Cardiac muscle cell (in vitro differentiated cells and primary cell): ENCODE measurements at regions not wholly inside any gene's neighbourhood (a gene's known extent, or its start where the extent isn't known, plus 50 kb on each side); places are given as distances from the start of the nearest gene placed in this dataset.

Source experiments
- DNase-seq, 2 donors: peaks; one replicate each; pipeline versions ENCODE4 v3.0.0 to v3.0.0-alpha.2; 2010 to 2017; ENCODE audit warnings: low read depth in 1 of 2, low spot score in 1 of 2
- H3K27ac ChIP-seq: fragments of 200-600 bp; sonication (generic); 2 replicates; pipeline ENCODE4 v1.5.1; 2016
- H3K27me3 ChIP-seq: fragments of 200-600 bp; sonication (generic); 2 replicates; pipeline ENCODE4 v1.6.0; 2016; ENCODE audit warnings: control low read depth
- H3K36me3 ChIP-seq: fragments of 200-600 bp; sonication (generic); 2 replicates; pipeline ENCODE4 v1.5.1; 2016; ENCODE audit warnings: control low read depth
- H3K4me1 ChIP-seq: fragments of 200-600 bp; sonication (generic); 2 replicates; pipeline ENCODE4 v1.8.1; 2017; ENCODE audit warnings: low read depth, mild to moderate bottlenecking, mixed run types
- H3K4me3 ChIP-seq: fragments of 200-600 bp; sonication (generic); 2 replicates; pipeline ENCODE4 v1.5.1; 2016; ENCODE audit warnings: mild to moderate bottlenecking
- H3K9me3 ChIP-seq: fragments of 200-600 bp; sonication (generic); 2 replicates; pipeline ENCODE4 v1.5.1; 2017; ENCODE audit warnings: low read depth, mild to moderate bottlenecking, control low read depth
- TF ChIP-seq, protein P1 (sequence below): IDR thresholded peaks from 2 replicates; pipeline ENCODE4 v1.5.1; 2012; ENCODE audit warnings: low read depth, mild to moderate bottlenecking, low read length

- Histone ChIP-seq H3K27ac (no peak overlapping the region), H3K4me3 (no peak overlapping the region), H3K36me3 (no peaks in the 10 kb centered on the region), H3K27me3 (no peaks in the 10 kb centered on the region), H3K9me3 (no peaks in the 10 kb centered on the region), H3K4me1 (peaks cover 27% of the 10 kb centered on the region)
- DNase-seq: no peak
- TF ChIP-seq, protein P1, sequence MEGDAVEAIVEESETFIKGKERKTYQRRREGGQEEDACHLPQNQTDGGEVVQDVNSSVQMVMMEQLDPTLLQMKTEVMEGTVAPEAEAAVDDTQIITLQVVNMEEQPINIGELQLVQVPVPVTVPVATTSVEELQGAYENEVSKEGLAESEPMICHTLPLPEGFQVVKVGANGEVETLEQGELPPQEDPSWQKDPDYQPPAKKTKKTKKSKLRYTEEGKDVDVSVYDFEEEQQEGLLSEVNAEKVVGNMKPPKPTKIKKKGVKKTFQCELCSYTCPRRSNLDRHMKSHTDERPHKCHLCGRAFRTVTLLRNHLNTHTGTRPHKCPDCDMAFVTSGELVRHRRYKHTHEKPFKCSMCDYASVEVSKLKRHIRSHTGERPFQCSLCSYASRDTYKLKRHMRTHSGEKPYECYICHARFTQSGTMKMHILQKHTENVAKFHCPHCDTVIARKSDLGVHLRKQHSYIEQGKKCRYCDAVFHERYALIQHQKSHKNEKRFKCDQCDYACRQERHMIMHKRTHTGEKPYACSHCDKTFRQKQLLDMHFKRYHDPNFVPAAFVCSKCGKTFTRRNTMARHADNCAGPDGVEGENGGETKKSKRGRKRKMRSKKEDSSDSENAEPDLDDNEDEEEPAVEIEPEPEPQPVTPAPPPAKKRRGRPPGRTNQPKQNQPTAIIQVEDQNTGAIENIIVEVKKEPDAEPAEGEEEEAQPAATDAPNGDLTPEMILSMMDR: no peak
Measured at GRCh38 chr14:100674897-100675619, 51.6 kb upstream of the DLK1 start.

DNA sequence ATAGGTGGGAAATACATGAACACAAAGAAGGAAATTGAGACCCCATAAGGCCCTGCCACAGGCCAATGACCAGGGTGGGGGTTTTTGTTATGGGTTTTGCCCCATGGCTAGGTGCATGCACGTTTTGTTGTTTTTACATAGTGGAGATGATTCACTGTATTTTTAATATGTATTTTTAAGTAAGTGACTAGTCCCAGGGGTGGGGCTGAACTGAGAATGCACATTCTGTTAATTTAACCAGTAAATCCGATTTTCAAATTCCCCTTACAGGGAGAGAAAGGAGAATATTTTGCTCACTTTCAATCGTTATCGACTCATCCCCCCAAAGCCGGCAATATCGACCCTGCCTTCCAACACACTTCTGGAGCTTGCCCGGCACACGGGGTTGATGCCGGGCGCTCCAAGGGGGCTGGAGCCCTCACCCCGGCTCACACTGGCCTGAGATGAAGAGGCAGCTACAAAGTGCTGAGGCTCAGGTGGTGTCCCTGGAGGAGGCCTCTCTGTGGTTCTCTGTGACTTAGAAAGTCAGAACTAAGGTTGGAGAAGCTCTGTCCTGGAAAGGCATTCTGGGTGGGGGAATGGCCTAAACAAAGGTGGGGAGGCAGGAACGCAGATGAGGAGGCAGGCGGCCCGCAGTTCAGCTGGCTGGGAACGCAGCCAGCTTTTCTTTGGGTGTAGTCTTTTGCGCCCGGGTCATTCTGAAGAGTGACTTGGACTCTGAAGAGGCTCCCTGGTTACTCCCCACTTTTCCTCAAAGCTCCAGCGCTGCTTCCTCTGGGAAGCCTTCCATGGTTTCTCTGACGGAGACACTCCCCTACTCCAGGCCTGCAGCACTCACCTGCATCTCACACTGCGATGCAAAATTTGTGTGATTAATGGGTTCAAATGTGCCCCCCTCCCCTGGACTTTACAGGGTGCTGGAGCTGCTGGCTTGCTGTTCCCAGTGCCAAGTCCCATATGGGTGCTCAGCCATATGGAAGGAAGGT lies 50.7 kb upstream of the DLK1 start:
- no peak for DNase-seq
- TF ChIP-seq, protein P1: no peak
- H3K27me3 ChIP-seq: no peaks in the 10 kb centered on the region
- H3K4me1 ChIP-seq: peaks cover 27% of the 10 kb centered on the region
- no peak overlapping the region for H3K4me3 ChIP-seq
- no peaks in the 10 kb centered on the region for H3K36me3 ChIP-seq
- no peak overlapping the region for H3K27ac ChIP-seq
- no peaks in the 10 kb centered on the region for H3K9me3 ChIP-seq
